ENCODE measurements at regions not wholly inside any gene's neighbourhood (a gene's known extent, or its start where the extent isn't known, plus 50 kb on each side); places are given as distances from the start of the nearest gene placed in this dataset.

GRCh38 chr13:61358599-61358998, 57.0 kb downstream of the PCDH20 start:
- no peak overlapping the region for H3K27ac ChIP-seq
- TF ChIP-seq EP300 (IDR thresholded peaks at IDR 0.05; ENCODE audit: low read depth) (no peak), POLR2A (IDR thresholded peaks at IDR 0.05) (no peak), POLR2AphosphoS5 (IDR thresholded peaks at IDR 0.05) (no peak)
- TF ChIP-seq, protein P1, sequence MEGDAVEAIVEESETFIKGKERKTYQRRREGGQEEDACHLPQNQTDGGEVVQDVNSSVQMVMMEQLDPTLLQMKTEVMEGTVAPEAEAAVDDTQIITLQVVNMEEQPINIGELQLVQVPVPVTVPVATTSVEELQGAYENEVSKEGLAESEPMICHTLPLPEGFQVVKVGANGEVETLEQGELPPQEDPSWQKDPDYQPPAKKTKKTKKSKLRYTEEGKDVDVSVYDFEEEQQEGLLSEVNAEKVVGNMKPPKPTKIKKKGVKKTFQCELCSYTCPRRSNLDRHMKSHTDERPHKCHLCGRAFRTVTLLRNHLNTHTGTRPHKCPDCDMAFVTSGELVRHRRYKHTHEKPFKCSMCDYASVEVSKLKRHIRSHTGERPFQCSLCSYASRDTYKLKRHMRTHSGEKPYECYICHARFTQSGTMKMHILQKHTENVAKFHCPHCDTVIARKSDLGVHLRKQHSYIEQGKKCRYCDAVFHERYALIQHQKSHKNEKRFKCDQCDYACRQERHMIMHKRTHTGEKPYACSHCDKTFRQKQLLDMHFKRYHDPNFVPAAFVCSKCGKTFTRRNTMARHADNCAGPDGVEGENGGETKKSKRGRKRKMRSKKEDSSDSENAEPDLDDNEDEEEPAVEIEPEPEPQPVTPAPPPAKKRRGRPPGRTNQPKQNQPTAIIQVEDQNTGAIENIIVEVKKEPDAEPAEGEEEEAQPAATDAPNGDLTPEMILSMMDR (IDR thresholded peaks at IDR 0.05), result no peak
- no peaks in the 10 kb centered on the region for H3K27me3 ChIP-seq
- intact Hi-C loops (cut with DNase I; ENCODE audit: low total_unique reads), result no loop called here
- in situ Hi-C loops (cut with MboI; ENCODE audit: low pct_ligation_motif_present in 1 of 4, low pct_unique_long_range_greater_than_20kb in 1 of 4, low sequenced_read_pairs in 3 of 4), result no loop called here
- H3K36me3 ChIP-seq, result no peaks in the 10 kb centered on the region
- no peak overlapping the region for H3K4me3 ChIP-seq
- H3K9me3 ChIP-seq, result no peaks in the 10 kb centered on the region
- no peak for DNase-seq
- 30 to 60% methylated on average over 1 of the region's 1 CpG for WGBS, 2 donors (ENCODE audit: low coverage in 1 of 2)
- no peaks in the 10 kb centered on the region for H3K4me1 ChIP-seq

DNA sequence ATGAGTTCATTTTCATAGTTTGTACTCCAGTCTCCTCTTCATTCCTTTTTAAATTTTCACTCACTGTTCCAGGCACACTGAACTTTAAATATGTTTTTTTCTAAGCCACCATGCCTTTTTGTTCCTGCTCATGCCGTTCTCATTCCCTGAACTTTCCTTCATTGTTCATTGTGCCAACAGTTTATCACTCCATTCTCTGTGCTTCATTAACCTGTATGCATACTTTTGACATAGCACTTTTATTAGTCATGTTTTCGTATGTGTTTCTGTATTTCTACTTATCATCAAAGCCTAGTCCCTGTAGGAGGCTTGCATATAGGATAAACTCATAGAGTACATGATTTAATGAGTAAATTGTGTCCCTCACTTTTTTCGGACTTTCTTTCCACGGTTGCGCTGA, 65.3 kb downstream of the PCDH20 start:
- DNase-seq, result no peak
- H3K4me1 ChIP-seq, result no peaks in the 10 kb centered on the region
- no peak overlapping the region for H3K4me3 ChIP-seq
- 37 to 71% methylated on average over 2 to 5 of the region's 5 CpGs for WGBS, 2 donors (ENCODE audit: low coverage in 1 of 2)
- intact Hi-C loops (cut with DNase I; ENCODE audit: low total_unique reads) (no loop called here), in situ Hi-C loops (cut with MboI; ENCODE audit: low pct_ligation_motif_present in 1 of 4, low pct_unique_long_range_greater_than_20kb in 1 of 4, low sequenced_read_pairs in 3 of 4) (no loop called here)
- no peaks in the 10 kb centered on the region for H3K36me3 ChIP-seq
- TF ChIP-seq POLR2A (IDR thresholded peaks at IDR 0.05), result no peak
- no peak for TF ChIP-seq POLR2AphosphoS5 (IDR thresholded peaks at IDR 0.05)
- TF ChIP-seq EP300 (IDR thresholded peaks at IDR 0.05; ENCODE audit: low read depth), result no peak
- TF ChIP-seq, protein P1 (IDR thresholded peaks at IDR 0.05), result no peak
- H3K27ac ChIP-seq, result no peak overlapping the region
- no peaks in the 10 kb centered on the region for H3K27me3 ChIP-seq
- H3K9me3 ChIP-seq, result no peaks in the 10 kb centered on the region

GRCh38 chr13:61339054-61339621, 76.5 kb downstream of the PCDH20 start:
- DNase-seq, result no peak
- H3K27me3 ChIP-seq, result no peaks in the 10 kb centered on the region
- no peak overlapping the region for H3K4me3 ChIP-seq
- WGBS, 2 donors (ENCODE audit: low coverage in 1 of 2), result 90% methylated on average over 20 of the region's 45 CpGs; no CpG with 5 or more reads in 1 of the 2 donors
- H3K4me1 ChIP-seq, result no peaks in the 10 kb centered on the region
- intact Hi-C loops (cut with DNase I; ENCODE audit: low total_unique reads) (no loop called here), in situ Hi-C loops (cut with MboI; ENCODE audit: low pct_ligation_motif_present in 1 of 4, low pct_unique_long_range_greater_than_20kb in 1 of 4, low sequenced_read_pairs in 3 of 4) (no loop called here)
- TF ChIP-seq POLR2AphosphoS5 (IDR thresholded peaks at IDR 0.05) (no peak), EP300 (IDR thresholded peaks at IDR 0.05; ENCODE audit: low read depth) (no peak), POLR2A (IDR thresholded peaks at IDR 0.05) (no peak)
- TF ChIP-seq, protein P1 (IDR thresholded peaks at IDR 0.05), result no peak
- H3K36me3 ChIP-seq, result no peaks in the 10 kb centered on the region
- no peaks in the 10 kb centered on the region for H3K9me3 ChIP-seq
- no peak overlapping the region for H3K27ac ChIP-seq

- Histone ChIP-seq H3K9me3 (no peaks in the 10 kb centered on the region), H3K4me1 (no peaks in the 10 kb centered on the region), H3K27me3 (no peaks in the 10 kb centered on the region), H3K36me3 (no peaks in the 10 kb centered on the region), H3K4me3 (no peak overlapping the region), H3K27ac (no peak overlapping the region)
- in situ Hi-C loops (cut with MboI; ENCODE audit: low pct_ligation_motif_present in 1 of 4, low pct_unique_long_range_greater_than_20kb in 1 of 4, low sequenced_read_pairs in 3 of 4) (no loop called here), intact Hi-C loops (cut with DNase I; ENCODE audit: low total_unique reads) (no loop called here)
- 73% methylated on average over 1 of the region's 1 CpG; no CpG with 5 or more reads in 1 of the 2 donors for WGBS, 2 donors (ENCODE audit: low coverage in 1 of 2)
- TF ChIP-seq POLR2AphosphoS5 (IDR thresholded peaks at IDR 0.05) (no peak), POLR2A (IDR thresholded peaks at IDR 0.05) (no peak), EP300 (IDR thresholded peaks at IDR 0.05; ENCODE audit: low read depth) (no peak)
- TF ChIP-seq, protein P1 (IDR thresholded peaks at IDR 0.05), result no peak
- DNase-seq, result no peak
Measured at GRCh38 chr13:61316647-61317046, 99.0 kb downstream of the PCDH20 start.

All from transverse colon (tissue), 4 donors.